GM18517 (cell line): ENCODE measurements at regions not wholly inside any gene's neighbourhood (a gene's known extent, or its start where the extent isn't known, plus 50 kb on each side); places are given as distances from the start of the nearest gene placed in this dataset.
"Not testable (repeated sequence)": the region's sequence is repeated elsewhere in the genome, so short reads cannot be mapped to it uniquely, and the experiment has no call there.

Experiments
- ATAC-seq: cut with Tn5 transposase; IDR thresholded peaks from one replicate; pipeline ENCODE4 v1.9.1; 2021; ENCODE audit warnings: mild to moderate bottlenecking, moderate library complexity; ENCODE audit not compliant: unreplicated experiment

DNA sequence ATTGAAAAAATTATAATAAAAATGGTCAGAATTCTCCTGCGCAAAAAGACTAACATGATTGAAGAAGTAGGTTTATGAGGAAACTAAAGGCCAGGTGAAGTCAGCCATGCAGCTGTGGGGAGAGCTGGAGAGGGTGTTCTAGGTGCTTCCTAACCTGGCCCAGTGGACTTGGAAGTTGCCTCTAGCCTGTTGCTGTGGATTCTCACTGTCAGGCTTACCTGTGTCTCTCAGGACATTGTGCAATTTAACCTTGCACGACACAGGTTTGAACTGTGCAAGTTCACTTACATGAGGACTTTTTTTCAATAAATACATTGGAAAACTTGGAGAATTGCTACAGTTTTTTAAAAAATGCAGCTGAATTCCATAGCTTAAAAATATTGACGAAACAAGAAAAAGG lies 266.4 kb downstream of the CXCL12 start:
- no peak for ATAC-seq

DNA sequence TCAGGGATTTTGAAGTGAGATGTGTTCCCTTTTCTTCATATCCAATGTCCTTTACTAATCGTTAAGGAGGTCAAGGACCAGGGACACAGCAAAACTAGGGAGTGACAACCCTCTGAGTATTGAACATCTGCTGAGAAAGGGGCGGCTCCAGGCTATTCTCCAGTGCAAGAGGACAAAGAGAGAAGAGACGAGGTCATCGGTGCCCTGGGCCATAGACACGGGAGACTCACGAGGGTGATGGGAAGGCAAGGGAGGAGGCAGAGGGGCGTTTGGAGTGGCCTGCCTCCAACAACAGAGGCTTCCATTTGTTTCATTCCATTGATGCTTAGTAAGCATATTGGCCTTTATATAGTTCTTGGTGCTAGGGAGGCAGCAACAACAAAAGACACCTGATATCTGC lies 268.4 kb downstream of the CXCL12 start:
- no peak for ATAC-seq

DNA sequence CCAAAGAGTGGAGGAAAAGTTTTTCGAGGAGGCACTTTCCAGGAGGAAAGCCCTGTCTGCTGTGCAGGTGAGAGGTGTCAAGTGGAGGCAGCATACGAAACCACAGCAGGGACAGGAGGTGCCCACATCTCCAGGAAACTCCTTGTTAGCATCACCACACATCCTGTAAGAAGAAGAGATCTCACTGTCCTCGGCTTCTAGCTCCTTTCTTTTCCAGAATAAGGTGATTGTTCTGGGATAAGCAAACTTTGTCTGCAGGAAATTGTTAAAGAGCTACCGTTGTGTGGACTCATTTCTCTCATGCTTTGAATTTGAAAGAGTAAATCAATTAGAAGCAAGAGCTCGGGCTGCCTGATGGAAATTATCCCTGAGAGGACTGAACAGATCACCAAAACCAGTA lies 269.4 kb downstream of the CXCL12 start:
- no peak for ATAC-seq

DNA sequence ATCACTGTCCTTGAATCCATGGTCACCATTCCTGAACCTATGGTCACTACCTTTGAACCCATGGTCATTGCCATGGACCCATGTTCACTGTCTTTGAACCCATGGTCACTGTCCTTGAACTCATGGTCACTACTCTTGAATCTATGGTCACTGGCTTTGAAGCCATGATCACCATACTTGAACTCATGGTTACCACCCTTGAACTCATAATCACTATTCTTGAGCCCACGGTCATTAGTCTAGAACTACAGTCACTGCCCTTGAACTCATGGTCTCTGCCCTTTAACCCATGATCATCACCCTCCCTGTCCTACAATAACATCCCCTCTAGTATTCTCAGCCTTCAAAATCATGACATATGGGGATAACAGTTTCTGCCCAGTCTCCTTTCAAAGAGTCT lies 270.5 kb downstream of the CXCL12 start:
- ATAC-seq: no peak

DNA sequence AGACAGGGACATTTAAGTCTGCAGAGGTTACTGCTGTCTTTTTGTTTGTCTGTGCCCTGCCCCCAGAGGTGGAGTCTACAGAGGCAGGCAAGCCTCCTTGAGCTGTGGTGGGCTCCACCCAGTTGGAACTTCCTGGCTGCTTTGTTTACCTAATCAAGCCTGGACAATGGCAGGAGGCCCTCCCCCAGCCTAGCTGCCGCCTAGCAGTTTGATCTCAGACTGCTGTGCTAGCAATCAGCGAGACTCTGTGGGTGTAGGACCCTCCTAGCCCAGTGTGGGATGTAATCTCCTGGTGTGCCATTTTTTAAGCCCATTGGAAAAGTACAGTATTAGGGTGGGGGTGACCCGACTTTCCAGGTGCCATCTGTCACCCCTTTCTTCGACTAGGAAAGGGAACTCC lies 272.6 kb downstream of the CXCL12 start:
- not testable (repeated sequence) for ATAC-seq

DNA sequence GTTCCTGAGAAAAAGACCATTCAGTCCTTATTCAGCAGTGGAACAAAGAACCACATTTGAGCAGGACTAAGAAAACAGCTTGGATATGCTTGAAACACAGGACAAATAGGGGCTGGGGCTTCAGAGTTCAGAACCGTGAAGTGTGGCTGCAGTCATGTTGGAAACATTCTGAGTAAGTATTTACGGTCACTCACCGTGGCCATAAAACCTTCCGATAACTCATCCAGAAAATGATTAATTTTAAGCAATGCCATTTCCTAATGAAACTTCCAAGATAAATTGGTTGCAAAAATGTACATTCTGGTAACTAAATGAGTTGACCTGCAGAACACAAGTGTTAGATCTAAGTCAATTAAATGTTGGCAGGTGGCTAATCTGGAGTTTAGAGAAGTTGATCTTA lies 279.2 kb downstream of the CXCL12 start:
- ATAC-seq: no peak

DNA sequence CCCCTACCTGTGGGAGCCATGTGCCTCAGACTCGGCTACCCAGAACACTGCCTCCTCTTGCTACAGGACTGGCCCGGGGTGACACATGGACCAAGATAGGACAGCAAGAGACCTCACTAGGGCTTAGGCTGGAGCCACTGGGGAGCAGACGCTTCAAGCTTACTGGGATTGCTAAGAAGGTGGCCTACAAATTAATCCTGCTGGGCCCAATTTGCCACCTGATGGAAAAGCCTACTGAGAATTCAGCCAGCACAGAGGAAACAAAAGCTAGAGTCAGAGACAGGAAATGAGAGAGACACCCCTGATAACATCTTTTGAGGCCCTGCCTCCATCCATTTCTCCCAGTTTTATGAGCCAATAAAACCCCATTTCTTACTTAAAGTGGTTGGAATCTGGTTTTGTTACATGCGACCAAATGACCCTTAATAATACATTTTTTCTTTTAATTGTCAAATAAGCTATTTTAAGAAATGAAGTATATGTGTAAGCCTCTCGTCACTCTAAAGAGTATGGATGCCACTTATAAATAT lies 282.1 kb downstream of the CXCL12 start:
- ATAC-seq: no peak

DNA sequence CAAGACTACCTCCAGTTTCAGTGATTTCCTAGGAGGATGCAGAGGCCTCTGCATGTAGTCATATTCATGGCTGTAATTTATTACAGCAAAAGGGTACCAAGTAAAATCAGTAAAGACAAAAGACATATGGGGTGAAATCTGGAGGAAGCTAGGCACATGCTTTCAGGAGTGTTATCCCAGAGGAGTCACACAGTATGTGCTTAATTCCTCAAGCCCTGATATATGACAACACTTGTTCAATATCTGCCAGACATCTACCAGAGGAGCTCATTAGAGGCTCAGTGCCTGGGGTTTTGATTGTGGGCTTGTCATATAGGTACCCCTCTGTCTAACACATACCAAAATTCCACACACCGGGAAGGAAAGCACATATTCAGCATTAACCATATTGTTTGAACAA lies 283.8 kb downstream of the CXCL12 start:
- no peak for ATAC-seq

DNA sequence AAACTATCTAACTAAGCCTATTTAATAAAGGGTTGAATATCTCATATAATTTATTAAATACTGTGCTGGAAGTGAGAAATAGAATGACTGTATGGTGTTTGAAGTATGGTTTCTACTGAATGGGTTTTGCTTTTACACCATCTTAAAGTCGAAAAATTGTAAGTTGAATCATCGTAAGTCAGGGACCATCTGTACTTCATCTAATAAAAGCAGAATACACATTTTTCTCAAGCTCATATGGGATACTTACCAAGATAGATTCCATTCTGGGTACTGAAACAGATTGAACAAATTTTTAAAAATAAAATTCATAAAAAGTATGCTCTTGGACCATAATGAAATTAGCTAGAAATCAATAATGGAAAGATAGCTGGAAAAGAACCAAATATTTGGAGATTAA lies 285.4 kb downstream of the CXCL12 start:
- no peak for ATAC-seq

DNA sequence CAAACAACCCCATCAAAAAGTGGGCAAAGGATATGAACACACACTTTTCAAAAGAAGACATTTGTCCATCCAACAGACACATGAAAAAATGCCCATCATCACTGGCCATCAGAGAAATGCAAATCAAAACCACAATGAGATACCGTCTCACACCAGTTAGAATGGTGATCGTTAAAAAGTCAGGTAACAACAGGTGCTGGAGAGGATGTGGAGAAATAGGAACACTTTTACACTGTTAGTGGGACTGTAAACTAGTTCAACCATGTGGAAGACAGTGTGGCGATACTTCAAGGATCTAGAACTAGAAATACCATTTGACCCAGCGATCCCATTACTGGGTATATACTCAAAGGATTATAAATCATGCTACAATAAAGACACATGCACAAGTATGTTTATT lies 288.7 kb downstream of the CXCL12 start:
- ATAC-seq: not testable (repeated sequence)

DNA sequence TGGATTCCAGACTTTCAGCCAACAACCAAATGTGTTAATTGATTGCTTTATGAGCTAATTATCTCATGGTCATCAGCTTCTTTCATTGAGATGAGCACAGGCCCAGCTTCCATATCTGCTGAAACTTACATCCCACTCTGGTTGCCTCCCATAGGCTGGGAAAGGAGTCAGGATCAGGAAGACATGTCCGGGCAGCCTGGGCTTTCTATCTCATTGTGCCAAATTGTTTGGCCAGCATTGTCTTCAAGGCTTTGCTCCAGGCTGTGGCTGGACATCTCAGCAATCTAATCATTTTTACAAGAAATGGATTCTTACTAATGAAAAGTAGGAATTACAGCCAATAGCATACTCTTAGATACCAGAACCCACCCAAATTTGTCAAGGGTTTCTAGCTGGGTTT lies 295.2 kb downstream of the CXCL12 start:
- no peak for ATAC-seq

DNA sequence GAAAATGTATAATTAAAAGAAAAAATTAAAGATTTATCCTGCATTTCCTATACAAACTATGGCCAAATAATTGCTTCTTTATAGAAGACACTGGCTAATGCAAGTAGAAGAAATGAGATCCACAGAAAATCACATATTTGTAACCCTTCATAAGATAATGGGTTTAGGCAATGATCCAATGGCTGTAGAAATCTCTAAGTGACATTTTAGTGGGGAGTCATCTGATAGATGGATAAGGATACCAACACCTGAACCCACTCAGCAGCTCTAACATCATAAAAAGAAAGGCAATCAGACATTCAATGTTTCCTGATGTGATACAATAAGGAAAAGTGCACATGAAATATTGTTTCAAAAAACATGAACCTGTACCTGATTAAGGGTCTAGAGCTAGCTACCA lies 297.5 kb downstream of the CXCL12 start:
- no peak for ATAC-seq

DNA sequence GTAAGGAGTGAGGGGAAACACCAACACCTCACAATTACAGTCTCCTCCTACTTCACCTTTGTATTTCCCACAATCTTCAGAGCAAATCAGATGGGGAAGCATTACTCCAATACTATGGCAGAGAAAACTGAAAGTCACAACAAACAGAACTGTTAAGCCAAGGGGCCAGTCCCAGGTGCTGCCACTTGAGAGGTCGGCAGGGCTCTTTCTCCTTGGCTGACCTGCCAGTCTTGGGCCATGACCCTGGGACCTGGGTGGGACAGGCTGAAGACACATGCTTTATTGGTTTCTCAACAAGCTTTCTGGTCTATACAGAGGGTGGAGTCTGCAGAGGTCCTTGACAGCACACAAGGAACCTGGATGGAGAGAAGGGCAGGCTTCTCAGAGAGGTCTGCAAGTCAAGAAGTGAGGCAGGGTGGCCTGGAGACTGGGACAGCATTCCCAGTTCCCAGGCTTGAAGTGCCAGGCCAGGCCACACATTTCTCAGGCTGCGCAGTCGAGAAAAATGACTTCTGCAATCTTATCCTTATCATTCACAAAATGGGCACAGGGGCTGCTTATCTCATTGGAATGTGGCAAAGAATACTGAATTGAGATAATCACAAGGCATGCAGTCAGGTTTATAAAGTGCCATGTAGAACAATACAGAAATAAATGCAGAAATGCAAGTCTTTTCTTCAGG lies 301.0 kb downstream of the CXCL12 start:
- ATAC-seq: no peak

DNA sequence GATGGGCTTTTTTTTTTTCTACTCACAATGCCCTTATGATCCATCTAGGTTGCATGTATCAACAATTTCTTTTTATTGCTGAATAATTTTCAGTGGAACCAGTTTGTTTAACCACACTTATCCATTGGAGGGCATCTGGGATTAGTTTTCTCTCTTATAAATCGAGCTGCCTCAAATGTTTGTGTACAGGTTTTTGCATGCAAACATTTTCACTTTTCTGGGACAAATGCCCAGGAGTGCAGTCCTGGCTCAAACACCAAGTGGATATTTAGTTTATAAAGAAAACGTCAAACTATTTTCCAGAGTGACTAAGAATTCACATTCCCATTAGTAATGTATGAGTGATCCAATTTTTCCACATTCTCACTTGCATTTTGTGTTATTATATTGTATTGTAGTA lies 313.4 kb downstream of the CXCL12 start:
- no peak for ATAC-seq

DNA sequence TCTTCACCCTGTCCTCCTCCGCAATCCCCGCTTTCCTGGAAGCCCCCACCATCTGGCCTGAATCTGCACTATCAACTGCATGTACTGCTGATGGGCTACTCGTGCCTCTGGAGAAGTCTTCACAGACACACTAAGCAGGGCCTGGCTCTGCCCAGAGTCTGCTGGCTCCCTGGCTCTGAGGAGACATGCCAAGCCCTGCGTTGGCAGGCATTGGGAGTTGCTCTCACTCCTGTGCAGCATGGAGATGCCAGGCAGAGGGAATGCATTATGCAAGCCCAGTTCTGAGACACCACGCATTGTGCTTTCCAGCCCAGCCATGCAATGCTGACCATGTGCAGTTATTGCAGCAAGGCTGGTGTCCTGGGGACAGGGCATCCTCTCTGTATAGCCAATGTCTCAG lies 314.6 kb downstream of the CXCL12 start:
- ATAC-seq: no peak

DNA sequence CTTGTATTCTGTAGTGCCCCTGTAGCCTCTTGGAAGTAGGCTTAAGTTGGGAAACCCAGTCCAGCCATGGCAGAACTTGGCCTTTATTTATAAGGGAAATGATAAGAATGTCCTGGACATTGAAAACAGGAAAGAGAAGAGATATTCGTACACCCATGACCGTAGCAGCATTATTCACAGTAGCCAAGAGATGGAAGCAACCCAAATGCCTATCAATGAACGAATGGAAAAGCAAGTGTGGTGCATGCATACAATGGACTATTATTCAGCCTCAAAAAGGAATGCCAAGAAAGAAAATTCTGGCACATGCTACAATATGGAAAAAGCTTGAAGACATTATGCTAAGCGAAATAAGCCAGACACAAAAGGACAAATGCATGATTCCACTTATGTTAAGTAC lies 315.3 kb downstream of the CXCL12 start:
- no peak for ATAC-seq

DNA sequence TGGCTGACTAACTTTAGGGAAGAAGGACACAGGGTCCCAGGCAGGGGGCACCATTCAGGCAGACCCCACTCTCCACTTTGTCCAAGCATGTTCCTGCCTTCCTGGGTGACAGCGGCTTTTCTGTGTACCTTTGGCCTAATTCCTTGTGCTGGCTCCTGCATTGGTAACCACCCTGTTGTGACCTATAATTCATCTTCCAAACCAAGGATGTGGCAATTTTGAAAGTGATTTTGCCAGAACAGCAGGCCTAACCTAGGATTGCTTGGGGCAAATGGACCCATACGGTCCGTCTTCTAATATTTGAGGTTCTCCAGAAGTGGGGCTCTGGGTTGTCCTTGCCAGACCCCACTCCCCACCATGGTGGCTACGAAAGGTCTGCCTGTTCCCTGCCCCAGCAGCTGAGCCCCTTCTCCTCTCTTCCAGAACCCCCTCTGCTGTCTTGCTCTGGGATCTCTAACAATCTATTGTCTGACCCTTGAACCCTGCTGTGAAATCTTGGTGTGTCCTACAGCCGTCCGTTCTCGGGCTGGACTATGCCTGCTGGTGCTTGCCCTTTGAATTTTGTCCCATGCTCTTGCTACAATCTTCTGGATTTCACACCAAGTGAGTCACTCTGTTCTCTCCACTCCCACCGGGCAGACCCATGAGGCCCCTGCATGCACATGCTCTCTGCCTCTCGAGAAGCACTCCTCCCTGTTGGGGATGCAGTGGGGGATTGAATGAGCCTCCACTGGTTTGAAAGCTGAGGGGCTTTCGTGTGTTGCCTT lies 316.0 kb downstream of the CXCL12 start:
- no peak for ATAC-seq

DNA sequence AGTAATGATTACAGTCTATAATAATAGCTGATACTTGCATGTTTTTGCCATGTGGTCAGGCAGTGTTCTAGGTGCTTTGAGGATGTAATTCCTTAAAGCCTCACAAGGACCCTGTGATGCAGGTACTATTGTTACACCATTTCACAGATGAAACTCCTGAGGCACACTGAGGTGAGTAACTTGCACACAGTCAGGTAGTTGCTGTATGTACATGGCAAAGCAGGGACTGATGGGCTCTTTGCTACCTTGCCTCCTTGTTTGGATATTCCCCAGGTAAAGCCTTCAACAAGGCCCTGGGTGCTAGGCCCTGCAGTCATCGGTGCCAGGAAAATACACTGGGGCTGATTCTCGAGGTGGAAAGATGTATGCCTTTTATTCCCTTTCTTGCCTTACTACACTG lies 317.5 kb downstream of the CXCL12 start:
- ATAC-seq: no peak

DNA sequence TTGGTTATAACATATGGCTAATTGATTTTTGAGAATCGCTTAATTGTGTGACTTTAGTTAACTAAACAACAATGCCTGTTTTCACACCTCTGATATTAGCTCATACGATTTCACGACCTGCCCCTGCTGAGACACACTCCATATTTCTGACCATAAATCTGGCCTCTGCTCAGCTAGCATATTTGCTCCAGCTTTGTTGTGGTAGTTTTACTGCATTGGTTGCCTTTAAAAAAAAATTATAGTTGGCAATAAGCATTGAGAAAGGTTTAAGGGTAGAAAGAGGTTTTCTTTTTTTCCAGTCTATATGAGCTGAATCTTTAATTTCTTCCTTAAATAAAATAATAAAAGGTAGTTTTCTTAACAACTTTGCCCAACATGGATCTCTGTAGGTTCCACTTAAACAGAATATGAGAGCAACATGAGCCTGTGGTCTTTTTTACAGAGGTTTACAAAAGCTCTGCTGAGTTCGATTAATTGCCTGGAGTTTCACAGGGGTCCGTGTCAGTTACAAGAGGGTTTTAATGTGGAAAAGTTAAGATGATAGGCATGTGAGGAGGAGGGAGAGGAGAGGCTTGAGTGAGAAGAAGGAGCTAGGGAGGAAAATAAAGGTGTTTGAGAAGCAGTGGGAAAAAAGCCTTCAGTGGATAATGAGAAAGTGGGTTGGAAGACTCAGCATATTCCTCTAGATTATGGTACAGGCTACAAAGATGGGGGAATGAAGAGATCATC lies 318.2 kb downstream of the CXCL12 start:
- no peak for ATAC-seq

DNA sequence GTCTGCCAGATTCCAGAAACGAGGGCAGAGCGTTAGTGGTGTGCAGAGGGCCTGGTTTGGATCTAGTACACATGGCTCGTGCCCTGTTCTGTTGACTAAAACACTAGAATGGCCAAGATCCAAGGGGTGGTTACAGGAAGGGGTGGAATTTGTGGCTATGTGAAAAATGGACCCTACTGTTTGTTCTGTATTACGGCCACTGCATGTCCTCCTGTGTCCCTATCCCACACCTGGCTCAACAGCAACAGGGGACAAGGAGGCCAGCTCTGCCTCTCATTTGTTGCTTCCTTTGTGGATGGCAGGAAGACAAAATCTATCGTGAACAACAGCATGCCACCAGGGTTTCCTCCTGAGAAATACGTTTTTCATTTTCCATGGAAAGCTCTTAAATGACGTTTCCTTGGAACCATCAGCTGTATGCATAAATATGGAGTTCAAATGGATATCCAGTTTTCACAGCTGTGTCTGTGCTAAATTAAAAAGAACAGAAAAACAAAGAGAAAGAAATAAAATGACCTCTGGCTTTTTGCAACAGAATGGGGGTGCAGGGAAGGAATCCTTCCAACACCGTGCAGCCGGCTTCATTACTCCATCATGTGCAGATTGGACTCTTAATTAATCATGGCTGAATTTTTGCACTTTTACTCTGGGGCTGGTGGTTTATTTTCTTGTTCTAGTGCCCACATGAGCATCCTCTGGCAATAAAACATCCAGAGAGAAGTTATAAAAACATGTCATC lies 318.9 kb downstream of the CXCL12 start:
- no peak for ATAC-seq
